ENCODE measurements at regions not wholly inside any gene's neighbourhood (a gene's known extent, or its start where the extent isn't known, plus 50 kb on each side); places are given as distances from the start of the nearest gene placed in this dataset.

GRCh38 chr7:110609336-110609735, 481.6 kb upstream of the LRRN3 start (continued):
- TF ChIP-seq POLR2A (IDR thresholded peaks at IDR 0.05; ENCODE audit: low read depth, low read length) (no peak), POLR2AphosphoS2 (IDR thresholded peaks at IDR 0.05; ENCODE audit: low read depth, low read length) (no peak), ZNF687 (IDR thresholded peaks at IDR 0.05) (no peak), MYC (IDR thresholded peaks at IDR 0.05; ENCODE audit: insufficient read depth, insufficient read length, insufficient replicate concordance, low read length, severe bottlenecking) (no peak), CBX3 (IDR thresholded peaks at IDR 0.05; ENCODE audit: borderline replicate concordance, low read depth) (no peak), NR2C1 (IDR thresholded peaks at IDR 0.05) (no peak), JUNB (IDR thresholded peaks at IDR 0.05) (no peak), TCF12 (IDR thresholded peaks at IDR 0.05; ENCODE audit: low read depth, low read length) (no peak), FOS (IDR thresholded peaks at IDR 0.05; ENCODE audit: borderline replicate concordance, extremely low read depth, insufficient read length) (no peak), MEF2B (IDR thresholded peaks at IDR 0.05; ENCODE audit: partially characterized antibody, poor library complexity, severe bottlenecking) (no peak), E4F1 (IDR thresholded peaks at IDR 0.05; ENCODE audit: borderline replicate concordance, partially characterized antibody) (no peak)
